CD4-positive, alpha-beta memory T cell (primary cell): ENCODE measurements at regions not wholly inside any gene's neighbourhood (a gene's known extent, or its start where the extent isn't known, plus 50 kb on each side); places are given as distances from the start of the nearest gene placed in this dataset.

ENCODE experiments used
- CTCF ChIA-PET: fragments of 350-600 bp; sonication (Branson Sonifier 250); formaldehyde crosslinking; loops from one replicate; lab custom pipeline; 2021; ENCODE audit warnings: inconsistent platforms; ENCODE audit not compliant: partially characterized antibody; lab: Charles Lee
- POLR2A ChIA-PET: fragments of 350-600 bp; sonication (Branson Sonifier 250); formaldehyde crosslinking; loops from one replicate; lab custom pipeline; 2021; ENCODE audit not compliant: partially characterized antibody; lab: Charles Lee
- DNase-seq, 5 donors: peaks; one replicate each; pipeline versions ENCODE4 v3.0.0 to v3.0.0-alpha.2; 2020 to 2022; ENCODE audit warnings: mixed read lengths in 1 of 5
- H3K27ac ChIP-seq: one replicate; pipeline ENCODE4 v1.7.0; 2013; ENCODE audit warnings: low read depth, low read length
- H3K27me3 ChIP-seq: 2 replicates; pipeline ENCODE4 v1.7.0; 2013; ENCODE audit warnings: mild to moderate bottlenecking, low read length, moderate library complexity; ENCODE audit not compliant: insufficient read depth
- H3K36me3 ChIP-seq: 2 replicates; pipeline ENCODE4 v1.7.0; 2013; ENCODE audit warnings: mild to moderate bottlenecking, low read length, moderate library complexity; ENCODE audit not compliant: insufficient read depth
- H3K4me1 ChIP-seq: 2 replicates; pipeline ENCODE4 v1.7.0; 2013; ENCODE audit warnings: mild to moderate bottlenecking, low read length, moderate library complexity; ENCODE audit not compliant: insufficient read depth
- H3K4me3 ChIP-seq, 2 donors: one replicate each; pipeline ENCODE4 v1.7.0; 2013; ENCODE audit warnings: low read length in 2 of 2, mild to moderate bottlenecking in 1 of 2
- H3K9me3 ChIP-seq, 2 donors: one replicate each; pipeline ENCODE4 v1.7.0; 2013; ENCODE audit warnings: low read length in 2 of 2, control low read depth in 1 of 2; ENCODE audit not compliant: control insufficient read depth in 1 of 2
- H3K27ac Mint-ChIP-seq, 7 donors: one replicate each; pipeline ENCODE4 v1.8.0; 2020 to 2021; ENCODE audit warnings: mixed read lengths in 7 of 7, mild to moderate bottlenecking in 6 of 7, inconsistent platforms in 3 of 7, moderate library complexity in 3 of 7
- H3K27me3 Mint-ChIP-seq, 2 donors: one replicate each; pipeline ENCODE4 v1.8.0; 2020 to 2021; ENCODE audit warnings: mixed read lengths in 2 of 2
- H3K36me3 Mint-ChIP-seq, 2 donors: one replicate each; pipeline ENCODE4 v1.8.0; 2020 to 2021; ENCODE audit warnings: mixed read lengths in 2 of 2, inconsistent platforms in 1 of 2, mild to moderate bottlenecking in 1 of 2
- H3K4me1 Mint-ChIP-seq, 4 donors: one replicate each; pipeline ENCODE4 v1.8.0; 2020 to 2021; ENCODE audit warnings: mixed read lengths in 4 of 4, mild to moderate bottlenecking in 1 of 4
- H3K4me3 Mint-ChIP-seq, 8 donors: one replicate each; pipeline ENCODE4 v1.8.0; 2020 to 2021; ENCODE audit warnings: mixed read lengths in 8 of 8, mild to moderate bottlenecking in 7 of 8, moderate library complexity in 6 of 8, inconsistent platforms in 3 of 8
- H3K9me3 Mint-ChIP-seq, 8 donors: one replicate each; pipeline ENCODE4 v1.8.0; 2020 to 2021; ENCODE audit warnings: mixed read lengths in 8 of 8, mild to moderate bottlenecking in 5 of 8, inconsistent platforms in 3 of 8, moderate library complexity in 1 of 8
- intact Hi-C: fragments of 100-400 bp; cut with micrococcal nuclease; formaldehyde crosslinking; loops from one replicate; pipeline ENCODE4 v1.15.1; 2023

GRCh38 chr12:13425766-13426165, 229.2 kb downstream of the EMP1 start:
- Histone ChIP-seq H3K27ac (no peak overlapping the region), H3K4me1 (no peaks in the 10 kb centered on the region), H3K4me3 (no peak overlapping the region), H3K9me3 (no peaks in the 10 kb centered on the region), H3K27me3 (no peaks in the 10 kb centered on the region), H3K36me3 (no peaks in the 10 kb centered on the region)
- Mint-ChIP-seq H3K27me3 (peaks cover 5 to 6% of the 10 kb centered on the region in 2 donors), H3K9me3 (peaks cover 0 to 9% (median 0%) of the 10 kb centered on the region in 8 donors), H3K36me3 (no peaks in the 10 kb centered on the region), H3K4me1 (no peaks in the 10 kb centered on the region), H3K27ac (no peak overlapping the region), H3K4me3 (no peak overlapping the region)
- intact Hi-C loops: no loop called here
- POLR2A ChIA-PET: no interaction called here
- CTCF ChIA-PET: no interaction called here
- no peak for DNase-seq

- H3K9me3 ChIP-seq: no peaks in the 10 kb centered on the region
- H3K36me3 Mint-ChIP-seq: no peaks in the 10 kb centered on the region
- peaks cover 4 to 5% of the 10 kb centered on the region in 2 donors for H3K27me3 Mint-ChIP-seq
- no peaks in the 10 kb centered on the region for H3K4me1 ChIP-seq
- H3K27me3 ChIP-seq: no peaks in the 10 kb centered on the region
- no peak for DNase-seq
- CTCF ChIA-PET: no interaction called here
- no peak overlapping the region for H3K27ac ChIP-seq
- H3K4me1 Mint-ChIP-seq: no peaks in the 10 kb centered on the region
- H3K27ac Mint-ChIP-seq: no peak overlapping the region
- no peaks in the 10 kb centered on the region for H3K36me3 ChIP-seq
- no peak overlapping the region for H3K4me3 ChIP-seq
- intact Hi-C loops: no loop called here
- H3K4me3 Mint-ChIP-seq: no peak overlapping the region
- POLR2A ChIA-PET: no interaction called here
- peaks cover 0 to 5% (median 0%) of the 10 kb centered on the region in 8 donors for H3K9me3 Mint-ChIP-seq
Measured at GRCh38 chr12:13422291-13422690, 225.8 kb downstream of the EMP1 start.

GRCh38 chr12:13417516-13417915, 221.0 kb downstream of the EMP1 start:
- intact Hi-C loops: no loop called here
- H3K27me3 Mint-ChIP-seq: peaks cover 0 to 4% of the 10 kb centered on the region in 2 donors
- no peaks in the 10 kb centered on the region for H3K4me1 Mint-ChIP-seq
- no peaks in the 10 kb centered on the region for H3K9me3 Mint-ChIP-seq
- no peaks in the 10 kb centered on the region for H3K4me1 ChIP-seq
- no peak for DNase-seq
- no peak overlapping the region for H3K4me3 Mint-ChIP-seq
- ChIA-PET CTCF (no interaction called here), POLR2A (no interaction called here)
- no peak overlapping the region for H3K27ac Mint-ChIP-seq
- H3K36me3 Mint-ChIP-seq: no peaks in the 10 kb centered on the region
- H3K36me3 ChIP-seq: no peaks in the 10 kb centered on the region
- H3K27me3 ChIP-seq: no peaks in the 10 kb centered on the region
- no peak overlapping the region for H3K4me3 ChIP-seq
- H3K27ac ChIP-seq: no peak overlapping the region
- no peaks in the 10 kb centered on the region for H3K9me3 ChIP-seq

- no peak overlapping the region for H3K4me3 ChIP-seq
- no peaks in the 10 kb centered on the region for H3K36me3 Mint-ChIP-seq
- peaks cover 4 to 26% (median 18%) of the 10 kb centered on the region in 8 donors for H3K9me3 Mint-ChIP-seq
- H3K36me3 ChIP-seq: no peaks in the 10 kb centered on the region
- no peak for DNase-seq
- peaks cover 2 to 8% of the 10 kb centered on the region in 2 donors for H3K27me3 Mint-ChIP-seq
- H3K4me1 Mint-ChIP-seq: no peaks in the 10 kb centered on the region
- H3K4me3 Mint-ChIP-seq: no peak overlapping the region
- no peaks in the 10 kb centered on the region for H3K27me3 ChIP-seq
- ChIA-PET POLR2A (no interaction called here), CTCF (no interaction called here)
- no peak overlapping the region for H3K27ac Mint-ChIP-seq
- no peak overlapping the region for H3K27ac ChIP-seq
- H3K4me1 ChIP-seq: no peaks in the 10 kb centered on the region
- intact Hi-C loops: no loop called here
- H3K9me3 ChIP-seq: no peaks in the 10 kb centered on the region
Measured at GRCh38 chr12:13411287-13411686, 214.8 kb downstream of the EMP1 start.

- Mint-ChIP-seq H3K27me3 (peaks cover 12 to 13% of the 10 kb centered on the region in 2 donors), H3K4me3 (no peak overlapping the region), H3K36me3 (no peaks in the 10 kb centered on the region), H3K4me1 (no peaks in the 10 kb centered on the region), H3K9me3 (peaks cover 4 to 16% (median 13%) of the 10 kb centered on the region in 8 donors), H3K27ac (no peak overlapping the region)
- POLR2A ChIA-PET: no interaction called here
- DNase-seq: no peak
- no peaks in the 10 kb centered on the region for H3K36me3 ChIP-seq
- CTCF ChIA-PET: no interaction called here
- no peaks in the 10 kb centered on the region for H3K27me3 ChIP-seq
- no peak overlapping the region for H3K4me3 ChIP-seq
- no peaks in the 10 kb centered on the region for H3K9me3 ChIP-seq
- H3K27ac ChIP-seq: no peak overlapping the region
- intact Hi-C loops: no loop called here
- H3K4me1 ChIP-seq: no peaks in the 10 kb centered on the region
Measured at GRCh38 chr12:13405961-13406703, 209.6 kb downstream of the EMP1 start.

GRCh38 chr12:13404631-13405473, 208.3 kb downstream of the EMP1 start:
- DNase-seq: no peak
- Mint-ChIP-seq H3K9me3 (peaks cover 0 to 7% (median 5%) of the 10 kb centered on the region in 8 donors), H3K27ac (no peak overlapping the region), H3K36me3 (no peaks in the 10 kb centered on the region), H3K4me1 (no peaks in the 10 kb centered on the region), H3K4me3 (no peak overlapping the region), H3K27me3 (peaks cover 10 to 13% of the 10 kb centered on the region in 2 donors)
- Histone ChIP-seq H3K4me3 (no peak overlapping the region), H3K36me3 (no peaks in the 10 kb centered on the region), H3K27ac (no peak overlapping the region), H3K4me1 (no peaks in the 10 kb centered on the region), H3K27me3 (no peaks in the 10 kb centered on the region), H3K9me3 (no peaks in the 10 kb centered on the region)
- CTCF ChIA-PET: no interaction called here
- intact Hi-C loops: no loop called here
- POLR2A ChIA-PET: no interaction called here

GRCh38 chr12:13404111-13404628, 207.6 kb downstream of the EMP1 start:
- H3K4me1 ChIP-seq: no peaks in the 10 kb centered on the region
- no peak overlapping the region for H3K27ac ChIP-seq
- H3K27ac Mint-ChIP-seq: no peak overlapping the region
- H3K9me3 Mint-ChIP-seq: peaks cover 0 to 7% (median 4%) of the 10 kb centered on the region in 8 donors
- no peak overlapping the region for H3K4me3 Mint-ChIP-seq
- H3K4me1 Mint-ChIP-seq: no peaks in the 10 kb centered on the region
- no peaks in the 10 kb centered on the region for H3K9me3 ChIP-seq
- no peaks in the 10 kb centered on the region for H3K36me3 Mint-ChIP-seq
- no peaks in the 10 kb centered on the region for H3K27me3 ChIP-seq
- DNase-seq: no peak
- ChIA-PET CTCF (no interaction called here), POLR2A (no interaction called here)
- peaks cover 10 to 13% of the 10 kb centered on the region in 2 donors for H3K27me3 Mint-ChIP-seq
- intact Hi-C loops: no loop called here
- H3K36me3 ChIP-seq: no peaks in the 10 kb centered on the region
- no peak overlapping the region for H3K4me3 ChIP-seq
